T-helper 2 cell treated with Interferon-gamma antibody and Interleukin-4, amounts not matched to agents 5 μg/mL and 100 μg/mL, for 36 hours (primary cell): ENCODE measurements at regions not wholly inside any gene's neighbourhood (a gene's known extent, or its start where the extent isn't known, plus 50 kb on each side); places are given as distances from the start of the nearest gene placed in this dataset.
A peak's percentile ranks its signal among the peaks of the same experiment; 100 is the strongest.
"Not testable (repeated sequence)": the region's sequence is repeated elsewhere in the genome, so short reads cannot be mapped to it uniquely, and the experiment has no call there.

Source experiments
- DNase-seq: peaks from one replicate; pipeline ENCODE4 v3.0.0; 2021; ENCODE audit warnings: low spot score
- H3K27ac Mint-ChIP-seq: one replicate; pipeline ENCODE4 v1.8.0; 2021; ENCODE audit warnings: mild to moderate bottlenecking, mixed read lengths
- H3K27me3 Mint-ChIP-seq: one replicate; pipeline ENCODE4 v1.8.0; 2021; ENCODE audit warnings: low read depth, mixed read lengths
- H3K36me3 Mint-ChIP-seq: one replicate; pipeline ENCODE4 v1.8.0; 2021; ENCODE audit warnings: low read depth, mixed read lengths
- H3K4me1 Mint-ChIP-seq: one replicate; pipeline ENCODE4 v1.8.0; 2021; ENCODE audit warnings: low read depth, mixed read lengths
- H3K4me3 Mint-ChIP-seq: one replicate; pipeline ENCODE4 v1.8.0; 2022; ENCODE audit warnings: mild to moderate bottlenecking, moderate library complexity, mixed read lengths
- H3K9me3 Mint-ChIP-seq: one replicate; pipeline ENCODE4 v1.8.0; 2021; ENCODE audit warnings: mixed read lengths

- Mint-ChIP-seq H3K36me3 (no peaks in the 10 kb centered on the region), H3K27ac (no peak overlapping the region), H3K9me3 (no peaks in the 10 kb centered on the region), H3K4me3 (no peak overlapping the region), H3K4me1 (peaks cover 3% of the 10 kb centered on the region), H3K27me3 (peaks cover 47% of the 10 kb centered on the region)
- no peak for DNase-seq
Observed at GRCh38 chr14:106606936-106607335, 1080.6 kb downstream of the TMEM121 start.

- DNase-seq = no peak
- Mint-ChIP-seq H3K9me3 (no peaks in the 10 kb centered on the region), H3K4me1 (peaks cover 13% of the 10 kb centered on the region), H3K36me3 (no peaks in the 10 kb centered on the region), H3K4me3 (no peak overlapping the region), H3K27me3 (peaks cover 21% of the 10 kb centered on the region), H3K27ac (no peak overlapping the region)
Observed at GRCh38 chr14:106610691-106611090, 1084.3 kb downstream of the TMEM121 start.

GRCh38 chr14:106613256-106613655, 1086.9 kb downstream of the TMEM121 start:
- Mint-ChIP-seq H3K4me3 (no peak overlapping the region), H3K9me3 (no peaks in the 10 kb centered on the region), H3K36me3 (no peaks in the 10 kb centered on the region), H3K27ac (no peak overlapping the region), H3K27me3 (peaks cover 12% of the 10 kb centered on the region), H3K4me1 (peaks cover 13% of the 10 kb centered on the region)
- DNase-seq = no peak

- H3K36me3 Mint-ChIP-seq, H3K27ac Mint-ChIP-seq, H3K4me3 Mint-ChIP-seq, H3K9me3 Mint-ChIP-seq: not testable (repeated sequence)
- H3K27me3 Mint-ChIP-seq = peaks cover 42% of the 10 kb centered on the region
- peaks cover 15% of the 10 kb centered on the region for H3K4me1 Mint-ChIP-seq
- DNase-seq = peak; percentile 73
Observed at GRCh38 chr14:106618471-106618951, 1092.1 kb downstream of the TMEM121 start.

- no peak for DNase-seq
- H3K27ac Mint-ChIP-seq = no peak overlapping the region
- H3K4me1 Mint-ChIP-seq = peaks cover 14% of the 10 kb centered on the region
- H3K36me3 Mint-ChIP-seq = no peaks in the 10 kb centered on the region
- peaks cover 48% of the 10 kb centered on the region for H3K27me3 Mint-ChIP-seq
- no peaks in the 10 kb centered on the region for H3K9me3 Mint-ChIP-seq
- H3K4me3 Mint-ChIP-seq = no peak overlapping the region
Observed at GRCh38 chr14:106619606-106620005, 1093.2 kb downstream of the TMEM121 start.

- H3K4me3 Mint-ChIP-seq = no peak overlapping the region
- no peak overlapping the region for H3K27ac Mint-ChIP-seq
- H3K4me1 Mint-ChIP-seq = peaks cover 14% of the 10 kb centered on the region
- no peaks in the 10 kb centered on the region for H3K36me3 Mint-ChIP-seq
- no peaks in the 10 kb centered on the region for H3K9me3 Mint-ChIP-seq
- peaks cover 54% of the 10 kb centered on the region for H3K27me3 Mint-ChIP-seq
- no peak for DNase-seq
Observed at GRCh38 chr14:106620368-106620767, 1094.0 kb downstream of the TMEM121 start.

GRCh38 chr14:106622200-106622745, 1095.9 kb downstream of the TMEM121 start:
- Mint-ChIP-seq H3K27me3 (peaks cover 61% of the 10 kb centered on the region), H3K36me3 (no peaks in the 10 kb centered on the region), H3K9me3 (no peaks in the 10 kb centered on the region), H3K4me3 (no peak overlapping the region), H3K27ac (no peak overlapping the region), H3K4me1 (peaks cover 21% of the 10 kb centered on the region)
- peak; percentile 18 for DNase-seq

- Mint-ChIP-seq H3K4me1 (peaks cover 21% of the 10 kb centered on the region), H3K9me3 (no peaks in the 10 kb centered on the region), H3K27me3 (peaks cover 54% of the 10 kb centered on the region), H3K4me3 (no peak overlapping the region), H3K27ac (no peak overlapping the region), H3K36me3 (no peaks in the 10 kb centered on the region)
- no peak for DNase-seq
Observed at GRCh38 chr14:106625186-106625585, 1098.8 kb downstream of the TMEM121 start.

GRCh38 chr14:106626469-106626868, 1100.1 kb downstream of the TMEM121 start:
- H3K9me3 Mint-ChIP-seq, DNase-seq, H3K27ac Mint-ChIP-seq, H3K4me3 Mint-ChIP-seq, H3K36me3 Mint-ChIP-seq: not testable (repeated sequence)
- H3K4me1 Mint-ChIP-seq = peaks cover 20% of the 10 kb centered on the region
- H3K27me3 Mint-ChIP-seq = peaks cover 44% of the 10 kb centered on the region

- not testable (repeated sequence) for H3K27ac Mint-ChIP-seq, H3K4me3 Mint-ChIP-seq, H3K9me3 Mint-ChIP-seq, H3K36me3 Mint-ChIP-seq
- Mint-ChIP-seq H3K4me1 (peaks cover 18% of the 10 kb centered on the region), H3K27me3 (peaks cover 43% of the 10 kb centered on the region)
- DNase-seq = peak; percentile 52
Observed at GRCh38 chr14:106626942-106627588, 1100.7 kb downstream of the TMEM121 start.

- DNase-seq = no peak
- peaks cover under 1% of the 10 kb centered on the region for H3K4me1 Mint-ChIP-seq
- H3K4me3 Mint-ChIP-seq = no peak overlapping the region
- peaks cover 27% of the 10 kb centered on the region for H3K27me3 Mint-ChIP-seq
- H3K27ac Mint-ChIP-seq = no peak overlapping the region
- H3K36me3 Mint-ChIP-seq = no peaks in the 10 kb centered on the region
- no peaks in the 10 kb centered on the region for H3K9me3 Mint-ChIP-seq
Observed at GRCh38 chr14:106631879-106632278, 1105.5 kb downstream of the TMEM121 start.

- Mint-ChIP-seq H3K4me3 (no peak overlapping the region), H3K4me1 (peaks cover 1% of the 10 kb centered on the region)
Observed at GRCh38 chr14:106633721-106634120, 1107.3 kb downstream of the TMEM121 start.

GRCh38 chr14:106635569-106635968, 1109.2 kb downstream of the TMEM121 start:
- Mint-ChIP-seq H3K27me3 (peaks cover 22% of the 10 kb centered on the region), H3K36me3 (no peaks in the 10 kb centered on the region), H3K27ac (no peak overlapping the region), H3K4me3 (no peak overlapping the region), H3K4me1 (peaks cover 2% of the 10 kb centered on the region), H3K9me3 (no peaks in the 10 kb centered on the region)
- no peak for DNase-seq

More at GRCh38 chr14:106633721-106634120, 1107.3 kb downstream of the TMEM121 start:
- peaks cover 29% of the 10 kb centered on the region for H3K27me3 Mint-ChIP-seq
- H3K27ac Mint-ChIP-seq = no peak overlapping the region
- no peaks in the 10 kb centered on the region for H3K9me3 Mint-ChIP-seq
- no peaks in the 10 kb centered on the region for H3K36me3 Mint-ChIP-seq
- DNase-seq = no peak

- DNase-seq, H3K27ac Mint-ChIP-seq, H3K36me3 Mint-ChIP-seq, H3K9me3 Mint-ChIP-seq, H3K4me1 Mint-ChIP-seq: not testable (repeated sequence)
- Mint-ChIP-seq H3K27me3 (peaks cover 19% of the 10 kb centered on the region), H3K4me3 (peak overlapping the region; percentile 37)
Observed at GRCh38 chr14:106638786-106639452, 1112.5 kb downstream of the TMEM121 start.
